HepG2 (cell line): ENCODE measurements at regions not wholly inside any gene's neighbourhood (a gene's known extent, or its start where the extent isn't known, plus 50 kb on each side); places are given as distances from the start of the nearest gene placed in this dataset.

Source experiments
- ATAC-seq: fragments of 200-7000 bp; cut with Tn5 transposase; 3 replicates; pipeline ENCODE4 v1.9.1; 2020; ENCODE audit warnings: mild to moderate bottlenecking, moderate library complexity
- BruUV-seq: library from RNA; stranded (reverse); fragments of 400-500 nt; replicated peaks from 2 replicates; lab custom pipeline; 2021; lab: Mats Ljungman, UMichigan
- CTCF ChIA-PET: fragments of 300-600 bp; formaldehyde crosslinking; extraction: SDS; loops from one replicate; lab custom pipeline; 2021; ENCODE audit warnings: low total read pairs, inconsistent platforms, low intra/inter-chr PET ratio; lab: Yijun Ruan, JAX
- POLR2A ChIA-PET: fragments of 350-600 bp; sonication (Branson Sonifier 250); formaldehyde crosslinking; loops from one replicate; lab custom pipeline; 2020; ENCODE audit warnings: antibody characterized with exemption, inconsistent platforms; lab: Yijun Ruan, JAX
- DNase-seq: peaks from one replicate; pipeline ENCODE4 v3.0.0-alpha.2; 2015; ENCODE audit warnings: low spot score
- FAIRE-seq: peaks from 3 replicates; lab custom pipeline; 2011; peaks lifted over from hg19 to GRCh38; lab: Jason Lieb, UNC
- H2AFZ ChIP-seq: one replicate; pipeline ENCODE4 v1.6.1; 2011; ENCODE audit warnings: low read length, inconsistent platforms
- H3K27ac ChIP-seq: fragments of 300-600 bp; 3 replicates; pipeline ENCODE4 v1.8.0; 2011; ENCODE audit warnings: mixed run types, mild to moderate bottlenecking, mixed read lengths, low read length, inconsistent platforms; ENCODE audit not compliant: insufficient read depth; ENCODE audit errors: extremely low read length
- H3K27me3 ChIP-seq, 2 experiments: fragments of 200-600 bp in 1 of 2; 2 replicates in 1 of 2; 3 replicates in 1 of 2; pipeline versions ENCODE4 v1.6.0 to v1.8.0; 2011; ENCODE audit warnings: low read length in 2 of 2, mild to moderate bottlenecking in 2 of 2, moderate library complexity in 2 of 2, inconsistent platforms in 1 of 2; ENCODE audit not compliant: insufficient read depth in 2 of 2, control insufficient read depth in 1 of 2
- H3K36me3 ChIP-seq, 2 experiments: fragments of 200-600 bp in 1 of 2; replicated peaks in 1 of 2; 2 replicates in 1 of 2; 3 replicates in 1 of 2; pipeline versions ENCODE4 v1.5.1 to v1.8.0; 2011; ENCODE audit warnings: low read length in 2 of 2, inconsistent platforms in 1 of 2; ENCODE audit not compliant: insufficient read depth in 2 of 2, control insufficient read depth in 1 of 2
- H3K4me1 ChIP-seq: 2 replicates; pipeline ENCODE4 v1.5.1; 2012; ENCODE audit warnings: low read length, inconsistent platforms; ENCODE audit not compliant: insufficient read depth
- H3K4me2 ChIP-seq: 2 replicates; pipeline ENCODE4 v1.6.0; 2011; ENCODE audit warnings: low read depth, low read length, inconsistent platforms
- H3K4me3 ChIP-seq, 3 experiments: fragments of 200-600 bp in 1 of 3; sonication (generic), shearing (Covaris generic) in 1 of 3; replicated peaks in 1 of 3; 2 replicates each; pipeline ENCODE4 v1.5.1; 2011 to 2016; ENCODE audit warnings: low read length in 3 of 3, inconsistent platforms in 2 of 3, low read depth in 2 of 3, mild to moderate bottlenecking in 2 of 3, control low read depth in 1 of 3, mixed read lengths in 1 of 3; ENCODE audit not compliant: insufficient read depth in 1 of 3
- H3K79me2 ChIP-seq: one replicate; pipeline ENCODE4 v1.6.1; 2011; ENCODE audit warnings: low read length, inconsistent platforms; ENCODE audit not compliant: insufficient read depth
- H3K9ac ChIP-seq: 2 replicates; pipeline ENCODE4 v1.6.0; 2011; ENCODE audit warnings: mild to moderate bottlenecking, low read depth, low read length, inconsistent platforms; ENCODE audit not compliant: insufficient read depth
- H3K9me3 ChIP-seq: 2 replicates; pipeline ENCODE4 v1.5.1; 2012; ENCODE audit warnings: mild to moderate bottlenecking, low read length
- H4K20me1 ChIP-seq: 2 replicates; pipeline ENCODE4 v1.6.0; 2011; ENCODE audit warnings: inconsistent platforms, mild to moderate bottlenecking, low read length, moderate library complexity; ENCODE audit not compliant: insufficient read depth
- ATF7 ChIP-seq, 2 experiments: fragments of 450-650 bp in 1 of 2; sonication (generic) in 1 of 2; formaldehyde crosslinking in 1 of 2; IDR thresholded peaks; 2 replicates each; pipeline versions ENCODE4 v1.4.0 to v1.6.1; 2016 to 2020; ENCODE audit warnings: antibody characterized with exemption in 1 of 2, mild to moderate bottlenecking in 1 of 2, missing genetic modification reagents in 1 of 2
- BCL6 ChIP-seq: IDR thresholded peaks from 2 replicates; pipeline ENCODE4 v1.6.1; 2016; ENCODE audit warnings: missing genetic modification reagents, missing compliant biosample characterization
- CREB1 ChIP-seq, 2 experiments: fragments of 450-650 bp in 1 of 2; IDR thresholded peaks; 2 replicates each; pipeline ENCODE4 v1.6.1; 2016 to 2017; ENCODE audit warnings: control low read depth in 1 of 2, mild to moderate bottlenecking in 1 of 2, missing compliant biosample characterization in 1 of 2, missing genetic modification characterization in 1 of 2
- ELF3 ChIP-seq: IDR thresholded peaks from 2 replicates; pipeline ENCODE4 v1.6.1; 2016; ENCODE audit warnings: missing genetic modification reagents, missing compliant biosample characterization
- GPN1 ChIP-seq: sonication (generic); formaldehyde crosslinking; IDR thresholded peaks from 2 replicates; pipeline ENCODE4 v1.5.1; 2020; ENCODE audit warnings: missing genetic modification reagents, borderline replicate concordance
- HES4 ChIP-seq: sonication (generic); formaldehyde crosslinking; IDR thresholded peaks from 2 replicates; pipeline ENCODE4 v1.9.0; 2021; ENCODE audit warnings: mild to moderate bottlenecking, missing genetic modification reagents, borderline replicate concordance
- NFYB ChIP-seq: sonication (generic); formaldehyde crosslinking; IDR thresholded peaks from 2 replicates; pipeline ENCODE4 v1.4.0; 2020; ENCODE audit warnings: missing genetic modification reagents
- REPIN1 ChIP-seq: sonication (generic); formaldehyde crosslinking; IDR thresholded peaks from 2 replicates; pipeline ENCODE4 v1.8.0; 2022; ENCODE audit warnings: missing genetic modification reagents, low read depth, mild to moderate bottlenecking, borderline replicate concordance
- ZNF235 ChIP-seq: sonication (generic); formaldehyde crosslinking; IDR thresholded peaks from 2 replicates; pipeline ENCODE4 v1.8.1; 2023; ENCODE audit warnings: mild to moderate bottlenecking, missing genetic modification reagents, borderline replicate concordance
- ZNF331 ChIP-seq: sonication (generic); formaldehyde crosslinking; IDR thresholded peaks from 2 replicates; pipeline ENCODE4 v1.4.0; 2020; ENCODE audit warnings: missing genetic modification reagents
- ZNF510 ChIP-seq: sonication (generic); formaldehyde crosslinking; IDR thresholded peaks from 2 replicates; pipeline ENCODE4 v1.4.0; 2020; ENCODE audit warnings: low read depth, mild to moderate bottlenecking, missing genetic modification reagents
- ZNF607 ChIP-seq: sonication (generic); formaldehyde crosslinking; IDR thresholded peaks from 2 replicates; pipeline ENCODE4 v1.5.1; 2020; ENCODE audit warnings: missing genetic modification reagents, mild to moderate bottlenecking, borderline replicate concordance
- ZNF615 ChIP-seq: sonication (generic); formaldehyde crosslinking; IDR thresholded peaks from 2 replicates; pipeline ENCODE4 v1.5.0; 2020; ENCODE audit warnings: mild to moderate bottlenecking, missing genetic modification reagents, borderline replicate concordance
- ZNF616 ChIP-seq: sonication (generic); formaldehyde crosslinking; IDR thresholded peaks from 2 replicates; pipeline ENCODE4 v1.5.0; 2020; ENCODE audit warnings: low read depth, mild to moderate bottlenecking, missing genetic modification reagents
- WGBS: methylation state at CpG from one replicate; pipeline ENCODE4 v1.1.6; 2017; ENCODE audit warnings: low lambda C conversion rate; 5-methylcytosine and 5-hydroxymethylcytosine counted together
- in situ Hi-C: cut with HindIII; loops from 2 replicates; pipeline ENCODE4 v1.10.0; 2017; ENCODE audit warnings: low pct_unique_long_range_greater_than_20kb; ENCODE audit not compliant: extremely low pct_ligation_motif_present
- intact Hi-C: fragments of 100-400 bp; cut with micrococcal nuclease; formaldehyde crosslinking; loops from one replicate; pipeline ENCODE4 v1.10.0; 2022; ENCODE audit not compliant: unreplicated experiment
- TF ChIP-seq, protein P1 (sequence below): sonication (generic); formaldehyde crosslinking; IDR thresholded peaks from 2 replicates; pipeline ENCODE4 v1.4.0; 2020; ENCODE audit warnings: missing genetic modification reagents

DNA sequence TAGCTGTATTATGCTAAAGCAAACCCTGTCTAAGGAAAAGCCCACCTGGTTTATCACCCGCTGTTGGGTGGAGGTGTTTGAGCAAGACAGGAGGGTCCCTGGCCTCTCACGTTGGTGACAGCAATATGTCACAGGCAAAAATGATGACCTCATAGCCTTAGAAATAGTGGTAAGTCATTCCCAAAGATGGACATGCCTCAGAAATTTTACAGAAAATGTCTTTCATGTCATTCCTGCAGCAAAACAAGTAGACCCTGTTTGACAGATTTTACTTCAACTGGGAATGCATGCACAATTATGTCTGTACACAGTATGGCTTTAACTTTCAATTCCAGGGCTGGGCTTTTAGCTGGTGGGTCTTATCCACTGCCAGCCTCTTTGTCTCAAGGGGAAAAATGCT is 362.3 kb upstream of the C2CD4B start:
- in situ Hi-C loops (no loop called here), intact Hi-C loops (no loop called here)
- no peaks in the 10 kb centered on the region for H3K79me2 ChIP-seq
- CTCF ChIA-PET: no interaction called here
- no peak overlapping the region for H3K27ac ChIP-seq
- WGBS: 90% methylated on average over 2 of the region's 2 CpGs
- no peak overlapping the region for H3K4me3 ChIP-seq
- FAIRE-seq (no peak), ATAC-seq (no peak), DNase-seq (no peak)
- BruUV-seq: no TSS peak
- TF ChIP-seq CREB1 (IDR thresholded peaks at IDR 0.05) (peak; percentile 37; the same call in 1 of the 2 replicates), CREB1 (CRISPR knock-in tag; IDR thresholded peaks at IDR 0.05) (no peak), NFYB (CRISPR knock-in tag) (no peak), ATF7 (IDR thresholded peaks at IDR 0.05) (peak; percentile 76), ATF7 (CRISPR knock-in tag; IDR thresholded peaks at IDR 0.05) (no peak)
- H3K4me2 ChIP-seq: no peak overlapping the region
- POLR2A ChIA-PET: no interaction called here
- H3K4me1 ChIP-seq: peaks cover 6% of the 10 kb centered on the region
- H3K36me3 ChIP-seq: no peaks in the 10 kb centered on the region
- H4K20me1 ChIP-seq: no peaks in the 10 kb centered on the region
- no peaks in the 10 kb centered on the region for H3K27me3 ChIP-seq
- no peak overlapping the region for H3K9ac ChIP-seq
- H3K9me3 ChIP-seq: no peaks in the 10 kb centered on the region
- H2AFZ ChIP-seq: no peak overlapping the region

DNA sequence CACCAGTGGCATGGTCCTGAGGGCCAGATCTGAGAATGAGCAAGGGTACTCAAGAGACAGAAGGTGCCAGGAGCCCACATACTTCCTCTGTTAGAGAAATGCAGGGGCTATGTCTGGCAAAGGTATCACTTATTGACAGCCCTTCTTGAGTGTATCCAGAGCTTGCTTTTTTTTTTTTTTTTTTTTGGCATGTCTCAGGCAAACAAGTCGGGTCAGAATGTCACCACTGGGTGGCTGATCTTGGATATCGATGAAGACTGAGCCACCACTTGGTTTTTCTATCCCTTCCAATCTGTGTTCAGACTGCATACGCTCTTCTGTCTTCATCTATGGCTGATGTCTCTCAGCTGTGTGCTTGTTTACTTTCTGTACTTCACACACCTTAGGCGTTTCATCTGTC is 363.4 kb upstream of the C2CD4B start:
- 71% methylated on average over 4 of the region's 4 CpGs for WGBS
- intact Hi-C loops: no loop called here
- no peak for TF ChIP-seq ZNF607 (CRISPR knock-in tag)
- TF ChIP-seq ZNF331 (CRISPR knock-in tag): no peak
- TF ChIP-seq HES4 (CRISPR knock-in tag): no peak
- TF ChIP-seq ZNF615 (CRISPR knock-in tag): no peak
- TF ChIP-seq ZNF510 (CRISPR knock-in tag): no peak
- no peak for TF ChIP-seq REPIN1 (CRISPR knock-in tag)
- no peak for TF ChIP-seq ZNF616 (CRISPR knock-in tag)
- no peak for TF ChIP-seq ELF3 (CRISPR knock-in tag)
- no peak for TF ChIP-seq BCL6 (CRISPR knock-in tag)
- TF ChIP-seq, protein P1, sequence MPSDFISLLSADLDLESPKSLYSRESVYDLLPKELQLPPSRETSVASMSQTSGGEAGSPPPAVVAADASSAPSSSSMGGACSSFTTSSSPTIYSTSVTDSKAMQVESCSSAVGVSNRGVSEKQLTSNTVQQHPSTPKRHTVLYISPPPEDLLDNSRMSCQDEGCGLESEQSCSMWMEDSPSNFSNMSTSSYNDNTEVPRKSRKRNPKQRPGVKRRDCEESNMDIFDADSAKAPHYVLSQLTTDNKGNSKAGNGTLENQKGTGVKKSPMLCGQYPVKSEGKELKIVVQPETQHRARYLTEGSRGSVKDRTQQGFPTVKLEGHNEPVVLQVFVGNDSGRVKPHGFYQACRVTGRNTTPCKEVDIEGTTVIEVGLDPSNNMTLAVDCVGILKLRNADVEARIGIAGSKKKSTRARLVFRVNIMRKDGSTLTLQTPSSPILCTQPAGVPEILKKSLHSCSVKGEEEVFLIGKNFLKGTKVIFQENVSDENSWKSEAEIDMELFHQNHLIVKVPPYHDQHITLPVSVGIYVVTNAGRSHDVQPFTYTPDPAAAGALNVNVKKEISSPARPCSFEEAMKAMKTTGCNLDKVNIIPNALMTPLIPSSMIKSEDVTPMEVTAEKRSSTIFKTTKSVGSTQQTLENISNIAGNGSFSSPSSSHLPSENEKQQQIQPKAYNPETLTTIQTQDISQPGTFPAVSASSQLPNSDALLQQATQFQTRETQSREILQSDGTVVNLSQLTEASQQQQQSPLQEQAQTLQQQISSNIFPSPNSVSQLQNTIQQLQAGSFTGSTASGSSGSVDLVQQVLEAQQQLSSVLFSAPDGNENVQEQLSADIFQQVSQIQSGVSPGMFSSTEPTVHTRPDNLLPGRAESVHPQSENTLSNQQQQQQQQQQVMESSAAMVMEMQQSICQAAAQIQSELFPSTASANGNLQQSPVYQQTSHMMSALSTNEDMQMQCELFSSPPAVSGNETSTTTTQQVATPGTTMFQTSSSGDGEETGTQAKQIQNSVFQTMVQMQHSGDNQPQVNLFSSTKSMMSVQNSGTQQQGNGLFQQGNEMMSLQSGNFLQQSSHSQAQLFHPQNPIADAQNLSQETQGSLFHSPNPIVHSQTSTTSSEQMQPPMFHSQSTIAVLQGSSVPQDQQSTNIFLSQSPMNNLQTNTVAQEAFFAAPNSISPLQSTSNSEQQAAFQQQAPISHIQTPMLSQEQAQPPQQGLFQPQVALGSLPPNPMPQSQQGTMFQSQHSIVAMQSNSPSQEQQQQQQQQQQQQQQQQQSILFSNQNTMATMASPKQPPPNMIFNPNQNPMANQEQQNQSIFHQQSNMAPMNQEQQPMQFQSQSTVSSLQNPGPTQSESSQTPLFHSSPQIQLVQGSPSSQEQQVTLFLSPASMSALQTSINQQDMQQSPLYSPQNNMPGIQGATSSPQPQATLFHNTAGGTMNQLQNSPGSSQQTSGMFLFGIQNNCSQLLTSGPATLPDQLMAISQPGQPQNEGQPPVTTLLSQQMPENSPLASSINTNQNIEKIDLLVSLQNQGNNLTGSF (CRISPR knock-in tag): no peak
- TF ChIP-seq ZNF235 (CRISPR knock-in tag): no peak
- no peak for TF ChIP-seq GPN1

More for the DNA sequence above, 363.4 kb upstream of the C2CD4B start:
- in situ Hi-C loops: no loop called here
- BruUV-seq: no TSS peak
- ChIA-PET CTCF (no interaction called here), POLR2A (no interaction called here)
- peaks cover 13% of the 10 kb centered on the region for H3K4me1 ChIP-seq
- no peak for ATAC-seq
- no peaks in the 10 kb centered on the region for H3K79me2 ChIP-seq
- no peaks in the 10 kb centered on the region for H3K27me3 ChIP-seq
- no peak for DNase-seq
- no peak overlapping the region for H3K4me2 ChIP-seq
- FAIRE-seq: no peak
- no peak overlapping the region for H3K9ac ChIP-seq
- H2AFZ ChIP-seq: no peak overlapping the region
- H4K20me1 ChIP-seq: no peaks in the 10 kb centered on the region
- no peak overlapping the region for H3K4me3 ChIP-seq
- no peaks in the 10 kb centered on the region for H3K9me3 ChIP-seq
- H3K27ac ChIP-seq: no peak overlapping the region
- no peaks in the 10 kb centered on the region for H3K36me3 ChIP-seq
